Panc1 (cell line): ENCODE measurements at regions not wholly inside any gene's neighbourhood (a gene's known extent, or its start where the extent isn't known, plus 50 kb on each side); places are given as distances from the start of the nearest gene placed in this dataset.

Experiments
- TF ChIP-seq, protein P1 (sequence below): fragments of 450-650 bp; IDR thresholded peaks from 2 replicates; pipeline ENCODE4 v1.5.1; 2017; ENCODE audit warnings: mild to moderate bottlenecking
- TF ChIP-seq, protein P2 (sequence below), 2 experiments: IDR thresholded peaks; 2 replicates each; pipeline ENCODE4 v1.6.1; 2011 to 2012; ENCODE audit warnings: low read depth in 2 of 2, control low read depth in 1 of 2, low read length in 1 of 2, mild to moderate bottlenecking in 1 of 2, moderate library complexity in 1 of 2; ENCODE audit not compliant: insufficient read depth in 1 of 2

DNA sequence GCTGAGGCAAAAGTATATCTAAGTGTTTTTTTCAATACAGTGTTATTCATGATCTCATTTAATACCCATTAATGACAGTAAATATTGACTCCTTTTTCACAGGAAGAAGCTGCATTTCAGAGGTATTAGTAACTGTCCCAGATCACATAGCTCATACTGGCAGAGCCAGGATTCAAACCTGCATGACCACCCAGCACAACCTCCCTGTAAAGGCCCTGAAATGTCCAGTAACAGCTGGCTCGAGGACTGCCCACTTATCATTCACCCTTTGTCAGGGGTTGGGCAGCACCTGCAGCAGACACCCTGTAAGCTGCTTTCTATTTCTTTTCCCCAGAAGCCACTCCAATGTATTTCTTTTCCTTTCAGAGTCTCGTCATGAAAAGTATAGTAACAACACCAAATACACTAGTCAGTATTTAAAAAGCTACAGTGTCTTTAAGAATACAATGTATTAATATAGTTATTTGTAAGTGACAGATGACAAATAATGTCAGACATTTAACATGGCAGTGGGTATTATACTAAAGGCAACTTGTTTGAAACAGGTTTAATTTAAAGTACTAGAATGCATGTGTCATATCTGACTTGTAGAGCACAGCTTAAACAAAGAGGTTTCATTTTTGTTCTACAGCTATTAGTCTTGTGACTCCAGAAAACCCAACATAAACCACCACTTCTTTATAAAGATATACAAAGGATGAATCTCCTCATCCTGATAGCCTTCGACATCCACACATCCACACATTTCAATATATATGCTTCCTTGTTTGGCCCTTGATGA is 841.6 kb upstream of the GJE1 start:
- TF ChIP-seq, protein P1, sequence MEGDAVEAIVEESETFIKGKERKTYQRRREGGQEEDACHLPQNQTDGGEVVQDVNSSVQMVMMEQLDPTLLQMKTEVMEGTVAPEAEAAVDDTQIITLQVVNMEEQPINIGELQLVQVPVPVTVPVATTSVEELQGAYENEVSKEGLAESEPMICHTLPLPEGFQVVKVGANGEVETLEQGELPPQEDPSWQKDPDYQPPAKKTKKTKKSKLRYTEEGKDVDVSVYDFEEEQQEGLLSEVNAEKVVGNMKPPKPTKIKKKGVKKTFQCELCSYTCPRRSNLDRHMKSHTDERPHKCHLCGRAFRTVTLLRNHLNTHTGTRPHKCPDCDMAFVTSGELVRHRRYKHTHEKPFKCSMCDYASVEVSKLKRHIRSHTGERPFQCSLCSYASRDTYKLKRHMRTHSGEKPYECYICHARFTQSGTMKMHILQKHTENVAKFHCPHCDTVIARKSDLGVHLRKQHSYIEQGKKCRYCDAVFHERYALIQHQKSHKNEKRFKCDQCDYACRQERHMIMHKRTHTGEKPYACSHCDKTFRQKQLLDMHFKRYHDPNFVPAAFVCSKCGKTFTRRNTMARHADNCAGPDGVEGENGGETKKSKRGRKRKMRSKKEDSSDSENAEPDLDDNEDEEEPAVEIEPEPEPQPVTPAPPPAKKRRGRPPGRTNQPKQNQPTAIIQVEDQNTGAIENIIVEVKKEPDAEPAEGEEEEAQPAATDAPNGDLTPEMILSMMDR: no peak
- TF ChIP-seq, protein P2, sequence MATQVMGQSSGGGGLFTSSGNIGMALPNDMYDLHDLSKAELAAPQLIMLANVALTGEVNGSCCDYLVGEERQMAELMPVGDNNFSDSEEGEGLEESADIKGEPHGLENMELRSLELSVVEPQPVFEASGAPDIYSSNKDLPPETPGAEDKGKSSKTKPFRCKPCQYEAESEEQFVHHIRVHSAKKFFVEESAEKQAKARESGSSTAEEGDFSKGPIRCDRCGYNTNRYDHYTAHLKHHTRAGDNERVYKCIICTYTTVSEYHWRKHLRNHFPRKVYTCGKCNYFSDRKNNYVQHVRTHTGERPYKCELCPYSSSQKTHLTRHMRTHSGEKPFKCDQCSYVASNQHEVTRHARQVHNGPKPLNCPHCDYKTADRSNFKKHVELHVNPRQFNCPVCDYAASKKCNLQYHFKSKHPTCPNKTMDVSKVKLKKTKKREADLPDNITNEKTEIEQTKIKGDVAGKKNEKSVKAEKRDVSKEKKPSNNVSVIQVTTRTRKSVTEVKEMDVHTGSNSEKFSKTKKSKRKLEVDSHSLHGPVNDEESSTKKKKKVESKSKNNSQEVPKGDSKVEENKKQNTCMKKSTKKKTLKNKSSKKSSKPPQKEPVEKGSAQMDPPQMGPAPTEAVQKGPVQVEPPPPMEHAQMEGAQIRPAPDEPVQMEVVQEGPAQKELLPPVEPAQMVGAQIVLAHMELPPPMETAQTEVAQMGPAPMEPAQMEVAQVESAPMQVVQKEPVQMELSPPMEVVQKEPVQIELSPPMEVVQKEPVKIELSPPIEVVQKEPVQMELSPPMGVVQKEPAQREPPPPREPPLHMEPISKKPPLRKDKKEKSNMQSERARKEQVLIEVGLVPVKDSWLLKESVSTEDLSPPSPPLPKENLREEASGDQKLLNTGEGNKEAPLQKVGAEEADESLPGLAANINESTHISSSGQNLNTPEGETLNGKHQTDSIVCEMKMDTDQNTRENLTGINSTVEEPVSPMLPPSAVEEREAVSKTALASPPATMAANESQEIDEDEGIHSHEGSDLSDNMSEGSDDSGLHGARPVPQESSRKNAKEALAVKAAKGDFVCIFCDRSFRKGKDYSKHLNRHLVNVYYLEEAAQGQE (IDR thresholded peaks at IDR 0.05; ENCODE audit: insufficient read depth in 1 of 2, low read depth in 2 of 2, low read length in 1 of 2): no peak
